Cardiac fibroblast (primary cell): ENCODE measurements at regions not wholly inside any gene's neighbourhood (a gene's known extent, or its start where the extent isn't known, plus 50 kb on each side); places are given as distances from the start of the nearest gene placed in this dataset.

Experiments
- DNase-seq, 2 donors: peaks; one replicate each; pipeline versions ENCODE4 v3.0.0 to v3.0.0-alpha.2; 2010; ENCODE audit warnings: low read depth in 2 of 2
- H3K4me3 ChIP-seq, 2 donors: replicated peaks in 1 of 2; 1 replicate in 1 of 2; 2 replicates in 1 of 2; pipeline ENCODE4 v1.5.1; 2011; ENCODE audit warnings: low read depth in 2 of 2, low read length in 2 of 2, mild to moderate bottlenecking in 2 of 2, moderate library complexity in 1 of 2
- TF ChIP-seq, protein P1 (sequence below): IDR thresholded peaks from one replicate; pipeline ENCODE4 v1.5.1; 2011; ENCODE audit warnings: low read depth, mild to moderate bottlenecking, low read length, inconsistent platforms

DNA sequence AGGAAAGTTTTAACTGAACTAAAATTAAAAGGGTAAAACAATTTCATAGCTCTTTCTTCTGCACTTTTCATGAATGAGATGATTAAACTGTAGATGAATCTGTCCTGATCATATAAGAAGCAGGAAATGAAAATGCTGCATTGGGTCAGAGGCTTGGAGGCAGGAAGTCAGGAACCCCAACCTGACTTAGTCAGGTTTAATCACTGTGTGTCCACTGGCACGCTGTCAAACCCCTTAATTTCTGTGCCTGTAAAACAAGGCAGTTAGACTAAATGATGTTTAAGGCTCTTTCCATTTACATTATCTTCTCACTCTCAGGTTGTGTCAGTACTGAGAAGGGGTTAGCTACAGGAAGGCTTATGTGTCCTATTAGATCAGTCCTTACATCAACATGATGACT is 193.3 kb upstream of the TTC14 start:
- peak in 1 of 2 donors; percentile 77 for DNase-seq
- H3K4me3 ChIP-seq: no peak overlapping the region
- TF ChIP-seq, protein P1, sequence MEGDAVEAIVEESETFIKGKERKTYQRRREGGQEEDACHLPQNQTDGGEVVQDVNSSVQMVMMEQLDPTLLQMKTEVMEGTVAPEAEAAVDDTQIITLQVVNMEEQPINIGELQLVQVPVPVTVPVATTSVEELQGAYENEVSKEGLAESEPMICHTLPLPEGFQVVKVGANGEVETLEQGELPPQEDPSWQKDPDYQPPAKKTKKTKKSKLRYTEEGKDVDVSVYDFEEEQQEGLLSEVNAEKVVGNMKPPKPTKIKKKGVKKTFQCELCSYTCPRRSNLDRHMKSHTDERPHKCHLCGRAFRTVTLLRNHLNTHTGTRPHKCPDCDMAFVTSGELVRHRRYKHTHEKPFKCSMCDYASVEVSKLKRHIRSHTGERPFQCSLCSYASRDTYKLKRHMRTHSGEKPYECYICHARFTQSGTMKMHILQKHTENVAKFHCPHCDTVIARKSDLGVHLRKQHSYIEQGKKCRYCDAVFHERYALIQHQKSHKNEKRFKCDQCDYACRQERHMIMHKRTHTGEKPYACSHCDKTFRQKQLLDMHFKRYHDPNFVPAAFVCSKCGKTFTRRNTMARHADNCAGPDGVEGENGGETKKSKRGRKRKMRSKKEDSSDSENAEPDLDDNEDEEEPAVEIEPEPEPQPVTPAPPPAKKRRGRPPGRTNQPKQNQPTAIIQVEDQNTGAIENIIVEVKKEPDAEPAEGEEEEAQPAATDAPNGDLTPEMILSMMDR: no peak

DNA sequence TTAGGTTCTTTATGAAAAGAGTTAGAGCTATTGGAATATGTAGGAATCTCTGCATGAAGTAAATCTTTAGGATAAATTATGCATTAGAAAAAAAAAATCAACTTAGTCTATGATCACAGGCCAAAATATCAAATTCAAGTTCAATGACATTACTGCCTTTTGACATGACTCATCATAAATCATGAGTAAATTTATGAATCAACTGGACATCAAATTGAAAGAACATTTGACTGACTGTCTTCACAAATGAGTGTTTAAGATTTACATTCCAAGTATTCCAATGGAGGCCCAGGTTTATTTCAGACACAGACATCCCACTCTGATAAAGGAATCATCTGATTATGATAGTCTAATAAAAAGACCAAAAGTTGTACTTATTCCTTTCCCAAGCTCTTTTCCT is 192.8 kb upstream of the TTC14 start:
- peak in 1 of 2 donors; percentile 55 for DNase-seq
- H3K4me3 ChIP-seq: no peak overlapping the region
- TF ChIP-seq, protein P1: no peak

DNA sequence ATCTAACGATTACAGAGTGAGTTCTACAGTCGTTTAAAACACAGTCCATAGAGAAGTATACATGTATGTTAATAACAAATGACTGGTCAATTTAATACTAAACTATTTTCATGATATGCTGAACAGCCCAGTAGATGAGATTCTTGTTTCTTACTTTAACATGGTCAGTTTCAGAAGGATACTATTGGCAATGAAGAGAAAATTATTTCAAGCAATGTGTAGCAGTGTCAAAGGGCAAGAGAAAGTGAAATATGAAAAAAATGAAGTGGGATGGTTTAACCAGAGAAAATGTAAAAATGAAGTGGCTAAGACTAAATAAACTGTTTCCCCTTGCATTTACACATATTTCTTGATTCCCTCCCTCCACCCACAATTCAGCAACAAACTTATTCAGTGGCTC is 192.1 kb upstream of the TTC14 start:
- TF ChIP-seq, protein P1: no peak
- DNase-seq: no peak
- H3K4me3 ChIP-seq: no peak overlapping the region

DNA sequence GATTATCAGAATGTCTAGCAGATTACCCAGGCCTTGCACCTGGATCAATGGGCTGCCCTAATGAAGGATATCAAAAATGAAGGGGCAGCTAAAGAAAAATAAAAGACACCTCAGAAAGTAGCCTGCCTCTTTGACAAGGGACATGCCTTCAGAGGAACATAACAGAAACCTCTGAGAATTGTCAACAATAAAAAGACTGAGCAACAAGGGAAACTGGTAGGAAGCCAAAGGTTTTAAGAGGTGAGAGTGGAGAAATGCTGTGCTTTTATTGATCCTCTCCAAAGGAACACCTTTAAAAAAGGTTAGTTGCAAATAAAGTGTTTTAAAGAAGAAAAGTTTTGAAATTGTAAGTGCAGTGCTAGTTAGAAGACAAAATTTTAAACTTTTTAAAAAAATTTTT is 187.8 kb upstream of the TTC14 start:
- DNase-seq: no peak
- TF ChIP-seq, protein P1: no peak

DNA sequence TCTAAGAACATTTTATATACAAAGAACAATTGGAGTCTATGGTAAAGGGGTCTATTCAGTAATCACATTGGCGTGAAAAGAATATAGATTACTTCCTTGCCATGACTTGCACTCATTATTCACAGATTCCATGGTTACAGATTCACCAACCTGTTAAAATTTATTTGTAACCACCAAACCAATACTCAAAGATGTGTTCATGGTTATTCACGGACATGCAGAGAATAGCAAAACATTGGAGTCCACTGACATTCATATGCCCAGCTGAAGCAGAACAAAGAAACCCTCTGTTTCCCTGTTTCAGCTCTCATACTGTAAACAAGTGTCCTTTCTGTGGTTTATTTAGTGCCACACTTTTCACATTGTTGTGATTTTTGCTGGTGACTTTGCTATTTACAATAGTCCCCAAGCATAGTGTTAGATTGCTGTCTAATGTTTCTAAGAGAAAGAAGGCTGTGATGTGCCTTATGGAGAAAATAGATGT is 185.8 kb upstream of the TTC14 start:
- TF ChIP-seq, protein P1: no peak
- DNase-seq: no peak
- H3K4me3 ChIP-seq: no peak overlapping the region

More for the DNA sequence above, 187.8 kb upstream of the TTC14 start:
- no peak overlapping the region for H3K4me3 ChIP-seq

DNA sequence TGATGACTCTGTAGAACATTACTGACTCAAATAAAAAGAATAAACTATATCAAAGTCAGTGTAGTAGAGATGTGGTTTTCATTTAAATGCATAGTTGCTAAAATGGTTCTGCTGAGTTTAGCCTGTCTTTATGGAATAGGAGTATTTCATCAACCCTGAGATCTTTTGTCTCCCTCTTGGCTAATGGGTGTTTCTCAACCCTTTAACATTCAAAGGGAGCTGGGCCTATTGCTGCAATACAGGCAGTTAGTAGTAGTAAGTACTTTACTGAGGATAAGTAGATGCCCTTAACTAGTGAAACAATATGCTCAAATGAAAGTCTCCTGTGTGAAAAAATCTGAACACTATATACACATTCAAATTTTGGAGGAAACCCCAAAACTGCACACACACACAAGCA is 184.7 kb upstream of the TTC14 start:
- DNase-seq: peak in 1 of 2 donors; percentile 55
- no peak overlapping the region for H3K4me3 ChIP-seq
- TF ChIP-seq, protein P1: no peak

DNA sequence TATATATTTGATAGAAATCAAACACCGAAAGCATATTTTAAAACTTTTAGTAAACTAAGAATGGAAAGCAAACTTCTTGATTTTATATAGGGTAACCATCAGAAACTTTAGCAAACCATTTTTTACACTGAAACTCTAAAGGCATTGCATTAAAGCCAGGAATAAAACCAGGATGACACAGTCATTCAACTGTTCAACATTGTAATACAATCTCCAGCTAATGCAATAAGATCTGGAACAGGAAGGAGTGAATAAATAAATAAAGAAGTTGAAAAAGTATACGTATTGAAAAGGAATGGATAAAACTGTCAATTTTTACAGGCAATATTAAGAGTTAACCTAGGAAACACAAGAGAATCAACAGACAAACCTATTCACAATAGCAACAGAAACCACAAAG is 181.9 kb upstream of the TTC14 start:
- DNase-seq: peak in 1 of 2 donors; percentile 57
- TF ChIP-seq, protein P1: no peak
- H3K4me3 ChIP-seq: no peak overlapping the region
